Kidney epithelial cell (primary cell): ENCODE measurements at regions not wholly inside any gene's neighbourhood (a gene's known extent, or its start where the extent isn't known, plus 50 kb on each side); places are given as distances from the start of the nearest gene placed in this dataset.

Source experiments
- DNase-seq: peaks from one replicate; pipeline ENCODE4 v3.0.0-alpha.2; 2010; ENCODE audit warnings: low read depth
- H3K27me3 ChIP-seq: 2 replicates; pipeline ENCODE4 v1.6.0; 2011; ENCODE audit warnings: low read length; ENCODE audit not compliant: control insufficient read depth, insufficient read depth
- H3K36me3 ChIP-seq: 2 replicates; pipeline ENCODE4 v1.5.1; 2011; ENCODE audit warnings: low read length; ENCODE audit not compliant: control insufficient read depth, insufficient read depth
- H3K4me3 ChIP-seq: 2 replicates; pipeline ENCODE4 v1.5.1; 2011; ENCODE audit warnings: low read depth, mild to moderate bottlenecking, control low read depth, low read length
- CTCF ChIP-seq: IDR thresholded peaks from 2 replicates; pipeline ENCODE4 v1.5.1; 2011; ENCODE audit warnings: mild to moderate bottlenecking, moderate library complexity, low read length, control low read depth, inconsistent platforms; ENCODE audit not compliant: insufficient read depth, poor library complexity, severe bottlenecking

- Histone ChIP-seq H3K36me3 (no peaks in the 10 kb centered on the region), H3K4me3 (no peak overlapping the region), H3K27me3 (no peaks in the 10 kb centered on the region)
- no peak for DNase-seq
- no peak for TF ChIP-seq CTCF
These were observed 87.1 kb downstream of the DIPK2A start for GRCh38 chr3:144058713-144059112.

- Histone ChIP-seq H3K27me3 (no peaks in the 10 kb centered on the region), H3K4me3 (no peak overlapping the region), H3K36me3 (no peaks in the 10 kb centered on the region)
- no peak for TF ChIP-seq CTCF
- DNase-seq: no peak
These were observed 87.9 kb downstream of the DIPK2A start for GRCh38 chr3:144059481-144059880.

GRCh38 chr3:144060881-144061280 is 89.3 kb downstream of the DIPK2A start:
- DNase-seq: no peak
- H3K27me3 ChIP-seq: no peaks in the 10 kb centered on the region
- no peak overlapping the region for H3K4me3 ChIP-seq
- no peak for TF ChIP-seq CTCF
- H3K36me3 ChIP-seq: no peaks in the 10 kb centered on the region

- no peak overlapping the region for H3K4me3 ChIP-seq
- H3K36me3 ChIP-seq: no peaks in the 10 kb centered on the region
- no peak for DNase-seq
- no peaks in the 10 kb centered on the region for H3K27me3 ChIP-seq
- no peak for TF ChIP-seq CTCF
These were observed 91.7 kb downstream of the DIPK2A start for GRCh38 chr3:144063306-144063705.

- no peak for DNase-seq
- no peaks in the 10 kb centered on the region for H3K36me3 ChIP-seq
- H3K4me3 ChIP-seq: no peak overlapping the region
- no peaks in the 10 kb centered on the region for H3K27me3 ChIP-seq
- TF ChIP-seq CTCF: no peak
These were observed 95.4 kb downstream of the DIPK2A start for GRCh38 chr3:144067059-144067458.

GRCh38 chr3:144073698-144074097 is 102.1 kb downstream of the DIPK2A start:
- no peak for TF ChIP-seq CTCF
- no peak for DNase-seq
- H3K36me3 ChIP-seq: no peaks in the 10 kb centered on the region
- H3K27me3 ChIP-seq: no peaks in the 10 kb centered on the region
- no peak overlapping the region for H3K4me3 ChIP-seq
